Keratinocyte (primary cell): ENCODE measurements at regions not wholly inside any gene's neighbourhood (a gene's known extent, or its start where the extent isn't known, plus 50 kb on each side); places are given as distances from the start of the nearest gene placed in this dataset.

Experiments used
- CTCF ChIP-seq, 3 experiments: IDR thresholded peaks in 1 of 3; conservative IDR thresholded peaks in 1 of 3; optimal IDR thresholded peaks in 1 of 3; 2 replicates in 2 of 3; 3 replicates in 1 of 3; pipeline versions ENCODE3 to v1.5.1; 2011; ENCODE audit warnings: low read length in 3 of 3, mild to moderate bottlenecking in 3 of 3, moderate library complexity in 2 of 3, control low read depth in 1 of 3, inconsistent platforms in 1 of 3; ENCODE audit not compliant: insufficient read depth in 2 of 3; ENCODE audit errors: extremely low read depth in 1 of 3
- EZH2 ChIP-seq: IDR thresholded peaks from one replicate; pipeline ENCODE4 v1.6.1; 2012; ENCODE audit warnings: inconsistent platforms, mild to moderate bottlenecking, low read length, moderate library complexity

- TF ChIP-seq EZH2 (no peak), CTCF (optimal IDR thresholded peaks at IDR 0.05 in 1 of 3, IDR thresholded peaks at IDR 0.05 in 1 of 3, conservative IDR thresholded peaks at IDR 0.05 in 1 of 3; ENCODE audit: extremely low read depth in 1 of 3, insufficient read depth in 2 of 3, low read length in 3 of 3) (no peak)
Observed at GRCh38 chr2:212606232-212606631, 67.6 kb upstream of the ERBB4 start.
